GM19099 (cell line): ENCODE measurements at regions not wholly inside any gene's neighbourhood (a gene's known extent, or its start where the extent isn't known, plus 50 kb on each side); places are given as distances from the start of the nearest gene placed in this dataset.

Experiments
- POLR2A ChIP-seq: IDR thresholded peaks from 3 replicates; pipeline ENCODE4 v1.6.1; 2011; ENCODE audit warnings: low read depth; ENCODE audit not compliant: insufficient read length; ENCODE audit errors: extremely low read depth

DNA sequence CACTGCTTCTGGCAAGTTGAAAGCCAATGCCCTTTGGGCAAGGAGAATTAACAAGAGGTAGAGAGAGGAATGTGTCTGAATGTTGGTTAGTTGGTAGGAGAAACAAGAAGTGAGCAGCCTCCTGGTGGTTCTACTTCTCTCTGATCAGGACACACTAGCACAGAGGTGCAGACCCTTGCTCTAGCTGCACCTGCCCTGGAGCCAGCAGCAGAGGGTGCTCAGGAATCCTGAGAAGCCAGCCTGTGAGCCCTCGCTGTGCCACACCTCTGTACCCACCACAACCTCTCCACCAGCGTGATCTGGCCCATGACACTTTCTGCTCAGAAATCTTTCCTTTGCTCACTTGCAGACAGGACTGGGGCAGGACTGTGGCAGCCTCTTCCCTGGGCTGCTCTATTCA lies 364.7 kb downstream of the RPS24 start:
- TF ChIP-seq POLR2A: no peak

DNA sequence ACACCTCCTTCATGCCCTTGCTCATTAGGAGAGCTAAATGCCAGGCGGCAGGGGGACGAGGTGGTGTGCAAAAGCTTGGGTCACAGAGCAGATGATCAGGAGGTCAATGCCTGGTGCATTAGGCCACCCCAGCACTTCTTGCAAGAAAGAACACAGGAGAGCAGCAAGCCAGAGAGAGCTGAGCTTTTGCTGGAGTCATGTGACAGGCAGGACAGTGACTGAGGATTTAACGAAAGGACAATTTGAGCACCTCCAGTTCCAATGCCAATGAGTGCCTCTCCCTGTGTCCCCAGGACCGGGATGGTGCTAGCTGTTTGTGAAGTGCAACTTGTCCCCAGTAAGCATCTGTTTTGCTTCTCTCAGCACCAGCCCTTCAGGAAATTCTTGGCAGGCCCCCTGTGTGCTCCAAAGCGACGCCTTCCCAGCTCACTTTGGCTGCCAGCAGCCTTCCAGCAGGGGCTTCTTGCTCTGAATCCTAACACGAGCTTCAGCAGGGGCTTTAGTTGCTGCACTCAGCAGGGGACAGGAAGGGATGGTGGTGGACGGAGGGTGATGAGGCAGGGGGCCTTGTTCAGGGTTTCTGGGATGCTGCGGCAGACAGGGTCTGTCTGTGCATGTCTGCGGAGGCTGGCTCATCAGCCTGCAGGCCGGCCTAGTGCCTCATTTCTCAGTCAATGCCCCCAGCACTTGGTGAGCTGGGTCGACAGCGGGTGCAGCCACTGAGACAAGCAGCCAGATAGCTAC lies 368.1 kb downstream of the RPS24 start:
- TF ChIP-seq POLR2A: no peak

DNA sequence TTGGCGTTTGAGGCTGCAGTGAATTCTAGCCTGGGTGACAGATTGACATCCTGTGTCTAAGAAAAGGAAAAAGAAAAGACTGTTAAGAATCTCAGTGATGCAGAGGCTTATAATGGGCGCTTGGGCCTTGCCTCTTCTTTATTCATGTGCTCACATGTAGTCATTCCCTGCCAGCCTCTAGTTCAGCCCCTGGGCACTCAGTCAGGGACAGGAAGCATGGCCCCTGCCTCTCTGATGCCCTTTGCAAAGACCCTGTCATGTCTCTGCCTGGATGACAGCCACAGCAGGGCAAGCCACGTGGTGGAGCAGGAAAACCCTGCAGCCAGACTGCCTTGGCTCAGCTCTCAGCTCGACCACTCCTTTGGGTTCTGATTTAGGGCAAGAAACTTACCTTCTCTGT lies 368.9 kb downstream of the RPS24 start:
- TF ChIP-seq POLR2A: no peak

DNA sequence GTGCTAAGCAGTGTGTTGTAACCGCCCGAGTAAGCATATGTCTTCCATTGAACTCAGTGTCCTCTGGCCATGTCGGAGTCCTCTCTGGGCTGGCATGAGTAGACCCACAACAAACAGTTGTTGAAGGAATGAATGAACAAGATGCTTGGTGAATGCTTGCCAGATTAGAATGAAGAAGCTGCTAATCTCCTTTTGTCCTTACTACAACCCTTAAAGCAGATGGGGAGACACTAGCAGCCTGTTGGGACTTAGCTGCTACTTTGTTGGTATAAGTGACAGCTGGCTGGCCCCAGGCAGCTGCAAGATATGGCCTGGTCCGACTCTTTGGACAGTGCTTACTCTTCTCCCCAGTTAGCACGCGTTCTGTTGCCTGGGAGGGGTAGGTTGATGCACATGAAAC lies 370.1 kb downstream of the RPS24 start:
- no peak for TF ChIP-seq POLR2A

DNA sequence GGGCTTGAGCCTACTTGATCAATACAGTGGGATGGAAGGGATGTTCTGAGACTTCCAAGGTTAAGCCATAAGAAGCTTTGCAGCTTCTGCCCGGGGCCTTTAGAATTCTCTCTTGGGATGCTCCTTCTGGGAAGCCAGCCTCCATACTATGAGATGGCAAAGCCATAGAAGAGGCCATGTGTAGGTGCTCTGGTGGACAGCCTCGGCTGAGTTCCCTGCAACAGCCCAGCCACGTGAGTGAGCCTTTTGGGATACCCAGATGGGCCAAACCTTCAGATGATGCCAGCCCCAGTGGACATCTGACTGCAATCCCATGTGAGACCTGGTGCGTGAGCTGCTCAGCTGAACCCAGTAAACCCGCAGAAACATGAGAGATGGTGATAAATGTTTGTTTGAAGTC lies 370.6 kb downstream of the RPS24 start:
- no peak for TF ChIP-seq POLR2A

DNA sequence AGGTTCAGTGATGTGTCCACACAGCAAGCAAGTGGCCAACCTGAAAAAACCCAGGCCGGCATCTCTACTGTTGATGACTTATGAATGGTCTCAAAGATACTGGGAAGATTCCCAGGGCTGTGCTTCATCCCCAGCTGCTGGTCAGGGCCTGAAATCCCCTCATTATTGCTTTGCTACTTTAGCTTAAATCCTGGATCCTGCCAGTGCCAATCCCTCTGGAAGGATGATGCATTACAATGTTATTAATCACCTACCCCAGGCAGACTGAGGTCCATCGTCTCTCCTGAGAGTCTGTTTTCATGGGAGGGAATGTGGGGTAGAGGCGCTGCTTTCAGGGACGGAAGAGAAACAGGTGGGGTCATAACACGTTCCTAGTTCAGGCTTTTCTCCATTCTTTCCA lies 371.6 kb downstream of the RPS24 start:
- TF ChIP-seq POLR2A: no peak

DNA sequence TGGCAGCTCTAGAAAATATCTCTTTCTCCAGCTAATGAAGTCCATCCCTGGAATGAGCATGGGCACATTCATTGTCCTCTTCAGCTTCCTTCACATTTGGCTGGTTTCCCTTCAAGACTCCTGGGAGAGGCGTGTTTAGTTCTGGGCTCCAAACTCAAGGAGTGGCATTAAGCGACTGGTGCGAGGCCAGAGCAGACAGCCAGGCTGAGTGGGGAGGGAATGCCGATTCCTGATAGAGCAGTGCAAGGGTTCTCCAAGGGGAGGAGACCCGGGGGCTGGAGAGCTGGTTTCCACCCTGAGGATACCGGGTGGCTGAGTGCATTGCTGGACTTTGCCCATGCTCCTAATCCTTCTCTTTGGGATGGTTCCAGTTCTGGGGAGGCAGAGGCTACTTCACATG lies 372.1 kb downstream of the RPS24 start:
- TF ChIP-seq POLR2A: no peak

DNA sequence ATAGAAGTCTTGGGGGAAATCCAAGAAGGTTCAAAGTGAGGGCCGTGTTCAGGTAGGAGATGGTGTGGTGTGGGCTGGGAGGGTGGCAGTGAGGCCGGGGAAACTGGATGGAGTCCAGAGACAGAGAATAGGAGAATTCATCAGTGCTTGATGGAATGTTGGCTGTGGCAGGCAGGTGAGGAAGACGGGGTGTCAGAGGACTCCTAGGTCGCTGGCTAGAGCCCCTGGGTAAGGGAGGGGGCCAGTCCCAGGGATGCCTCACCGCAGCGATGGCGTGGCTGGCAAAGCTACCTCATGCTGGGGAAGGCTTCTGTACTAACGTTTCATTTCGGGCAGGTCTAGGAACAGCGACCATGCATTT lies 373.0 kb downstream of the RPS24 start:
- no peak for TF ChIP-seq POLR2A

DNA sequence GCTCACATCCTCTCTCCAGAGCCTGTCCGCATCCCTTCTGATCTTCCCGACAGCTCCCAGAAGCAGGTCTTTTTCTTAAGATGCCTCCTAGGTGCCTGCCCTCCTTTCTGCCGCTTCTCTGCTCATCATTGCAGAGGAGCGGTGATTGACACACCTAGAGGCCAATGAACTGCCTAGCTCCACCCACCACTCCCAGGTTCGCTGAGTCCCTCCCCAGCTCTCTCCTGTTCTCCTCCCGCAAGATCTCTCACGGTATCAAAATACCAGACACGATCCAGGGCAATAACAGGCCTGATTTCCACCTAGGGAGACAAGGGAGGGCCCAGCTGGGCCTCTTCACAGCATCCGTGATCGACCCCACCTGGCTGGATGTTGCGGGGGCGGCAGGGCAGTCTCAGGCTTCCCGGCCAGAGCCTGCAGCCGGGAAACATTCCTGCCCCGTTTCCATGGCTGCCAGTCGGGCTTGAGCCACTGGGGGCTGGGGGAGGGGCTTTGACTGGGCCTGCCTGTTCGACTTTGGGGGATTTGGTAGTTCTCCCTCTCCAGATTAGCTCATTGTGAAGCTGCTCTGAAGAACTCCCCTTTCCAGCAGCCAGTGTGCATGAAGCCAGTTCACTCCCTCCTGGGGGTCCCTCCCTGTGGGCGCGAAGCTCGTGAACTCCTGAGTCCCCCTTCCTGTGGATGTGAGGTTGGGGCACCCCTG lies 373.5 kb downstream of the RPS24 start:
- no peak for TF ChIP-seq POLR2A

DNA sequence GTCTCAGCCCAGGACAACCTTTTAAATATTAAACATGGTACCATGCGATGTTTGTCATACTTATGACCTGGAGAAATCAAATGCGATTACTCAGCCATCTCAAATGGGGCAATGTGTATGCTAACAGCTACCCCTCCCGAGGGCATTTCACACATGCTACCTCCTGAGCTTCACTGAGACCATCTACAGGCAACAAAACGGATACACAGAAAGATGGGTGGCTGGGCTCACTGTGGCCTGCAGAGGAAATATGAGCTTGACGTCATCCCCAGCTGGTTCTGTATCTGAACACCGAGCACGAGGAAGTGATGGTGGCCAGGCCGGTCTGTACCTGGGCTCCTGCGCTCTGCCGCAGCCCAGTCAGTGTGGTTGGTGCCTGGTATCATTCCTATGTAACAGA lies 374.3 kb downstream of the RPS24 start:
- no peak for TF ChIP-seq POLR2A

DNA sequence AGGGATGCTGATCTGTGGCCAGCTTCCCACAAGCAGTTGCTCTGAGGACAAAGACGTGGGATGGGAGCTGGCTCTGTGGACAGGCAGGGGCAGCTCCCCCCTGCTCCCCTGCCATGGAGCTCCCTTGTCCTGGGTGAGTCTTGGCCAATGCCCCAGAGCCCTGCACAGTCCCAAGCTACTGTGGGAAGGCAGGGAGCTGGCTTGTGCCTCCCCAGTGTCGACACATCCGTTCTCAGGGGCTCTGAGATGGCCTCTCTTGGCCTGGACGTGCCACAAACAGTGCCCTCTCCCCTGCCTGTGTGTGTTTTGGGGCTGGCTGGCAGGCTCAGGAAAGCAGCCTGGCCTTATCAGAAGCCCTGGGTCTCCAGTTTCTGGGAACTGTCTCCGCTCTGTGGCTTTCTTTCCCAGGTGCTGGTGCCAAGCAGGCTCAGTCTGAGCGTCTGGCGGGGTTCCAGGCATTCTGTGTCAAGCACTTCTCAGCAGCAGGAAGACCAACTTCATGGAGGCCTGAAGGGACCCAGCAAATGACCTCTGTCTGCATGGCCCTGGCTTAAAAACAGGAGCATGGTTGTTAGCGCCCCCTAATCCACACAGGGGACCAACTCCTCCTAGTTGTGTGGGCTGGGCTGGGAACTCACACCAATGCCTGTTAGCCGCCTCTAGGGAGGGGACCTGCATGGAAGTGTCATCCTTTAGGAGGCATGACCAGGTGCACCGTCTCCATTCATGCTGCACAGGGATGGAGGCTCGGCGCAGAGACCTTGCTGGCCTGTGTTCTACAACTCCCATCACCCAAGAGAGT lies 375.2 kb downstream of the RPS24 start:
- no peak for TF ChIP-seq POLR2A

DNA sequence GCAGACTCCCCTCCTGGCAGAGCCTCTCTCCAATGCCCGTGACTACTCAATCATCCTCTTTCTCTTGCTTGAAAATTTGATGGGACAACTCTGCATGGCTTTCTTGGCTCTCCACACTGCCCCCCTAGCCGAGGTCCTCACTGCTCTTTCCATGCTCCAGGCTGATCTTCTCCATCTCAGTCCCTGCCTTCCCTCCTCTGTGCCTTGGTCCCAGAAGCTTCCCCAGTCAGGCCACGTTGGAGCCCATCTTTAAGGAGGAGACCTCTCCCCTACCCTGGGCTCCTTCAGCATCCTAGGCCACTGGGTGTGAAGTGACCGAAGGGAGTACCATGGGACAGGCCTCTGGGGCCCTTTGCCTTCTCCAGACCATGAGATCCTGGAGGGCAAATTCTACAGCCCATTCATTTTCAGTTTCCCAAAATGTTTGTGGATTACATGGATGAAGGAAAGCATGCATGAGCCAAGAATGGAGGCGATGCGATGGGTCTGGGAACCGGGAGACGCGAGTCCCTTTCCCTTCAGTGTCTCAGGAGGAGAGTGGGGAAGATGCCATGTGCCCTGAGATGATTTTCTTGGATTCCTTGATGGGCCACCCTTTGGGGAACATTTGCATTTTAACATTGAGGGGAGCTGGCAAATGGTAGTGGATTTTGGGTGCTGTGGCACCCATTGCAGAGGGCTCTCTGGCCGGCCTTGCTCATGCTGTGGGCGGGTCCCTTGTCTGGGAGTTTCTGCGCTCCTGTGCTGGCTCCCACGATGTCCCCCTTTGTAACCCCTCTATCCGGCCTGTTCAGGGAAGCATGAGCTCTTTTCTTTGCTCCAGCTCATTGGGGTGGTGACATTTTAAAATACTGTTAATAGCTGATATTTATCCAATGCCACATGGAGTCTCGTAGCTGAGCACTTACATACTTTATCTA lies 376.6 kb downstream of the RPS24 start:
- TF ChIP-seq POLR2A: no peak

DNA sequence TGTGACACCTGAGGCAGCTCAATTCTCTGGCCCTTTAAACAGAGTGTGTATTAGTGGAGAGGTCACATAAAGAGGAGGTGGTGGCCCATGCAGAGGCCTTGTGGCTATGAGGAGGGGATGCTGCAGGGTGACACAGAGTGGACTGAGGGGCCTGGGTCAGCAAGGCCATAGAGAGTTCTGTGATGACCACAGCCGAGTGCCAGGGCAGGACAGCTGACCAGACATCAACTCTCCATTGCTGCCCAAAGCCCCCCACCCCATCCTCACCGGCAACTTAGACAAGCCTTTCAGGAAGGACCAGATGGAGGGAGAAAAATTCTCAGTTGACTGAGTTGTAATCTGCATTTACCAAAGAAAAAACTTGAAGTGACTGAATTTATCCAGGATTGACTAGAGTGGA lies 378.1 kb downstream of the RPS24 start:
- no peak for TF ChIP-seq POLR2A

DNA sequence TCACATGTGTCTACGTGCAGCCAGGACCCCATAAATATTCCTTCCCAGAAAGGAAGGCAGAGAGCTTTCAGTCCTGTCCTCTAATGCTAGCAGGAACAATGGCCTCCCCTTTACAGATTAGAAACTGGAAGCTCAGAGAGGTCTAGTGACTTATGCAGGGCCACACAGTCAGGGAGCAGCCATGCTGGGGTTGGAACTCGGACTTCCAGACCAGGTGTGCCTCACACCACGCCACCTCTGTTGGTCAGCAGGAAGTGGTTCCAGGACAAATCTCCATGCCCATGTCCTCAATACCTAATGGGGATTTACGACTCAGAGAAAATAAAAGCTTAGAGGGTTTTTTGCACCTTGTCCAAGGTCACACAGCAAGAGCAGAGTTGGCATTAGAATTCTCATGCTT lies 378.9 kb downstream of the RPS24 start:
- no peak for TF ChIP-seq POLR2A
